ENCODE measurements at regions not wholly inside any gene's neighbourhood (a gene's known extent, or its start where the extent isn't known, plus 50 kb on each side); places are given as distances from the start of the nearest gene placed in this dataset.
A peak's percentile ranks its signal among the peaks of the same experiment; 100 is the strongest.

GRCh38 chr3:75059120-75059519, 444.7 kb upstream of the CNTN3 start:
- ChIA-PET RAD21 (ENCODE audit: unreplicated experiment) (interaction anchor here (1.6 kb wide), 1 partner anchor 9 kb away, joined by 4 read pairs; no protein-coding TSS in a partner anchor), SMC1A (ENCODE audit: uncharacterized antibody, unreplicated experiment) (interaction anchor here (0.6 to 0.8 kb wide), 2 partner anchors 113 to 407 kb away, joined by 3 read pairs; no protein-coding TSS in a partner anchor), POLR2A (no interaction called here), CTCF (no interaction called here)
- Histone ChIP-seq H4K20me1 (ENCODE audit: control insufficient read depth, insufficient read depth) (no peaks in the 10 kb centered on the region), H3K36me3 (ENCODE audit: control insufficient read depth in 2 of 2, insufficient read depth in 2 of 2, low read length in 1 of 2) (no peaks in the 10 kb centered on the region), H3K9me3 (replicated peaks; ENCODE audit: control insufficient read depth, insufficient read depth, low read length) (no peaks in the 10 kb centered on the region), H3K27ac (ENCODE audit: control insufficient read depth, insufficient read depth) (no peak overlapping the region), H3K4me3 (no peak overlapping the region), H3K4me2 (ENCODE audit: control insufficient read depth, insufficient read depth) (no peak overlapping the region), H3K9ac (ENCODE audit: control insufficient read depth, insufficient read depth, low read length) (no peak overlapping the region), H3K27me3 (replicated peaks in 1 of 2; ENCODE audit: control insufficient read depth in 2 of 2, insufficient read depth in 2 of 2, low read length in 1 of 2) (no peaks in the 10 kb centered on the region), H2AFZ (ENCODE audit: control insufficient read depth, low read depth, low read length) (no peak overlapping the region), H3K4me1 (ENCODE audit: control insufficient read depth, insufficient read depth, low read length) (no peaks in the 10 kb centered on the region), H3K79me2 (ENCODE audit: control insufficient read depth, insufficient read depth, low read length) (no peaks in the 10 kb centered on the region)
- TF ChIP-seq CBX5 (IDR thresholded peaks at IDR 0.05; ENCODE audit: low read depth), result no peak
- 0 out of 4 replicates have a peak, but pooled peaks have one; percentile 10 to 29 for TF ChIP-seq IKZF2 (IDR thresholded peaks at IDR 0.05)
- no peak for TF ChIP-seq ZNF592 (IDR thresholded peaks at IDR 0.05)
- TF ChIP-seq MTA2 (IDR thresholded peaks at IDR 0.05; ENCODE audit: low read depth), result peak; percentile 77
- TF ChIP-seq CREB1 (IDR thresholded peaks at IDR 0.05; ENCODE audit: low read depth), result no peak
- FAIRE-seq (no peak), ATAC-seq (peak; percentile 93), DNase-seq (ENCODE audit: low read depth, low spot score) (no peak)
- in situ Hi-C loops (cut with MboI), result no loop called here
- 0% methylated on average over 1 of the region's 1 CpG for WGBS (ENCODE audit: insufficient coverage, insufficient replicate concordance, low lambda C conversion rate, missing lambda C conversion rate)
- intact Hi-C loops (cut with micrococcal nuclease; ENCODE audit: unreplicated experiment), result no loop called here
- no TSS peak for BruUV-seq (replicated peaks)

Data from GM12878 (cell line).